MM.1S (cell line): ENCODE measurements at regions not wholly inside any gene's neighbourhood (a gene's known extent, or its start where the extent isn't known, plus 50 kb on each side); places are given as distances from the start of the nearest gene placed in this dataset.
"Not testable (repeated sequence)": the region's sequence is repeated elsewhere in the genome, so short reads cannot be mapped to it uniquely, and the experiment has no call there.

ENCODE experiments used
- DNase-seq: peaks from one replicate; pipeline ENCODE4 v3.0.0-alpha.2; 2015
- H2AFZ ChIP-seq: fragments of 300-600 bp; sonication (generic); 2 replicates; pipeline ENCODE4 v1.6.0; 2016; ENCODE audit warnings: antibody characterized with exemption, low read length
- H3F3A ChIP-seq: fragments of 300-600 bp; sonication (generic); 2 replicates; pipeline ENCODE4 v1.6.1; 2016; ENCODE audit warnings: mild to moderate bottlenecking, antibody characterized with exemption, low read length, moderate library complexity, mixed read lengths; ENCODE audit not compliant: insufficient read depth
- H3K27ac ChIP-seq: fragments of 300-600 bp; sonication (generic); 2 replicates; pipeline ENCODE4 v1.5.1; 2016; ENCODE audit warnings: mild to moderate bottlenecking, low read length
- H3K27me3 ChIP-seq: fragments of 300-600 bp; sonication (generic); replicated peaks from 2 replicates; pipeline ENCODE4 v1.6.0; 2016; ENCODE audit warnings: low read length; ENCODE audit not compliant: insufficient read depth
- H3K36me3 ChIP-seq: fragments of 300-600 bp; sonication (generic); replicated peaks from 2 replicates; pipeline ENCODE4 v1.6.1; 2016; ENCODE audit warnings: mild to moderate bottlenecking, low read length, mixed read lengths; ENCODE audit not compliant: insufficient read depth
- H3K4me1 ChIP-seq: fragments of 300-600 bp; sonication (generic); 2 replicates; pipeline ENCODE4 v1.6.1; 2016; ENCODE audit warnings: low read length, mixed read lengths
- H3K4me2 ChIP-seq: fragments of 300-600 bp; sonication (generic); 2 replicates; pipeline ENCODE4 v1.6.0; 2016; ENCODE audit warnings: low read depth, low read length
- H3K4me3 ChIP-seq: fragments of 300-600 bp; sonication (generic); 2 replicates; pipeline ENCODE4 v1.5.1; 2016; ENCODE audit warnings: low read length, mixed read lengths
- H3K79me2 ChIP-seq: fragments of 300-600 bp; sonication (generic); 2 replicates; pipeline ENCODE4 v1.6.1; 2016; ENCODE audit warnings: mixed run types, low read length, mixed read lengths
- H3K9ac ChIP-seq: fragments of 300-600 bp; sonication (generic); 2 replicates; pipeline ENCODE4 v1.6.1; 2016; ENCODE audit warnings: low read length, mixed read lengths
- H3K9me2 ChIP-seq: fragments of 300-600 bp; sonication (generic); replicated peaks from 2 replicates; pipeline ENCODE4 v1.6.1; 2016; ENCODE audit warnings: mild to moderate bottlenecking, low read length, mixed read lengths; ENCODE audit not compliant: insufficient read depth
- H3K9me3 ChIP-seq: fragments of 300-600 bp; sonication (generic); replicated peaks from 2 replicates; pipeline ENCODE4 v1.6.1; 2016; ENCODE audit warnings: mild to moderate bottlenecking, low read length, mixed read lengths; ENCODE audit not compliant: insufficient read depth
- H4K20me1 ChIP-seq: fragments of 300-600 bp; sonication (generic); 2 replicates; pipeline ENCODE4 v1.6.1; 2016; ENCODE audit warnings: mild to moderate bottlenecking, low read length, moderate library complexity, mixed read lengths; ENCODE audit not compliant: insufficient read depth

GRCh38 chrX:92657593-92657992 is 878.4 kb downstream of the PCDH11X start:
- not testable (repeated sequence) for H3F3A ChIP-seq, H3K4me3 ChIP-seq, DNase-seq, H3K9me3 ChIP-seq, H3K9ac ChIP-seq, H4K20me1 ChIP-seq, H3K9me2 ChIP-seq, H3K4me1 ChIP-seq, H3K4me2 ChIP-seq, H3K79me2 ChIP-seq, H3K27ac ChIP-seq, H3K27me3 ChIP-seq, H3K36me3 ChIP-seq, H2AFZ ChIP-seq

- DNase-seq, H3K79me2 ChIP-seq, H3K4me1 ChIP-seq, H3K27me3 ChIP-seq, H3K4me3 ChIP-seq, H2AFZ ChIP-seq, H3K4me2 ChIP-seq, H3K9me2 ChIP-seq, H3K9ac ChIP-seq, H4K20me1 ChIP-seq, H3K27ac ChIP-seq, H3K9me3 ChIP-seq, H3F3A ChIP-seq, H3K36me3 ChIP-seq: not testable (repeated sequence)
Observed at GRCh38 chrX:92659743-92660142, 880.6 kb downstream of the PCDH11X start.

- not testable (repeated sequence) for H3K27me3 ChIP-seq, H3K36me3 ChIP-seq
Observed at GRCh38 chrX:92692796-92693195, 913.6 kb downstream of the PCDH11X start.

GRCh38 chrX:92699388-92700092 is 920.4 kb downstream of the PCDH11X start:
- not testable (repeated sequence) for H3K4me1 ChIP-seq, H3F3A ChIP-seq, H3K9me3 ChIP-seq, DNase-seq, H3K27me3 ChIP-seq, H3K9ac ChIP-seq, H3K4me2 ChIP-seq, H2AFZ ChIP-seq, H3K9me2 ChIP-seq, H3K79me2 ChIP-seq, H3K4me3 ChIP-seq, H3K36me3 ChIP-seq, H4K20me1 ChIP-seq, H3K27ac ChIP-seq

More at GRCh38 chrX:92692796-92693195, 913.6 kb downstream of the PCDH11X start:
- H3K9me2 ChIP-seq, H4K20me1 ChIP-seq, H3K9ac ChIP-seq, H3K4me1 ChIP-seq, H3K27ac ChIP-seq, H3K9me3 ChIP-seq, H3K4me2 ChIP-seq, H2AFZ ChIP-seq, H3K79me2 ChIP-seq, H3K4me3 ChIP-seq, H3F3A ChIP-seq: not testable (repeated sequence)
- DNase-seq: peak; percentile 38

- DNase-seq: not testable (repeated sequence)
Observed at GRCh38 chrX:92709784-92710183, 930.6 kb downstream of the PCDH11X start.

More at GRCh38 chrX:92709784-92710183, 930.6 kb downstream of the PCDH11X start:
- not testable (repeated sequence) for H3K36me3 ChIP-seq, H3K9me2 ChIP-seq, H4K20me1 ChIP-seq, H3K27ac ChIP-seq, H3F3A ChIP-seq, H3K9ac ChIP-seq, H3K4me1 ChIP-seq, H3K4me2 ChIP-seq, H3K9me3 ChIP-seq, H3K79me2 ChIP-seq, H3K4me3 ChIP-seq, H2AFZ ChIP-seq, H3K27me3 ChIP-seq
